HG02840 (cell line): ENCODE measurements at regions not wholly inside any gene's neighbourhood (a gene's known extent, or its start where the extent isn't known, plus 50 kb on each side); places are given as distances from the start of the nearest gene placed in this dataset.

Experiments
- ATAC-seq: cut with Tn5 transposase; IDR thresholded peaks from one replicate; pipeline ENCODE4 v1.9.1; 2021; ENCODE audit warnings: mild to moderate bottlenecking, moderate library complexity, moderate number of reproducible peaks; ENCODE audit not compliant: unreplicated experiment, low FRiP score

- no peak for ATAC-seq
These were observed 215.0 kb upstream of the EYS start for GRCh38 chr6:65922049-65922448.

- ATAC-seq: no peak
These were observed 201.0 kb upstream of the EYS start for GRCh38 chr6:65908065-65908464.

- no peak for ATAC-seq
These were observed 197.0 kb upstream of the EYS start for GRCh38 chr6:65903992-65904391.

- no peak for ATAC-seq
These were observed 193.9 kb upstream of the EYS start for GRCh38 chr6:65900928-65901327.

- ATAC-seq: no peak
These were observed 189.1 kb upstream of the EYS start for GRCh38 chr6:65896140-65896539.

- ATAC-seq: no peak
These were observed 169.6 kb upstream of the EYS start for GRCh38 chr6:65876668-65877067.

GRCh38 chr6:65852369-65852852, 145.4 kb upstream of the EYS start:
- no peak for ATAC-seq

GRCh38 chr6:65830151-65830550, 123.1 kb upstream of the EYS start:
- ATAC-seq: no peak

- ATAC-seq: no peak
These were observed 112.1 kb upstream of the EYS start for GRCh38 chr6:65819152-65819551.

- no peak for ATAC-seq
These were observed 111.5 kb upstream of the EYS start for GRCh38 chr6:65818576-65818975.

- ATAC-seq: no peak
These were observed 110.0 kb upstream of the EYS start for GRCh38 chr6:65816991-65817390.

- ATAC-seq: no peak
These were observed 107.0 kb upstream of the EYS start for GRCh38 chr6:65814071-65814470.

- ATAC-seq: no peak
These were observed 96.2 kb upstream of the EYS start for GRCh38 chr6:65803186-65803585.

GRCh38 chr6:65799389-65799788, 92.4 kb upstream of the EYS start:
- ATAC-seq: no peak

GRCh38 chr6:65798280-65799014, 91.4 kb upstream of the EYS start:
- no peak for ATAC-seq

- ATAC-seq: no peak
These were observed 83.6 kb upstream of the EYS start for GRCh38 chr6:65790666-65791065.

GRCh38 chr6:65787787-65788186, 80.8 kb upstream of the EYS start:
- no peak for ATAC-seq

GRCh38 chr6:65786815-65787214, 79.8 kb upstream of the EYS start:
- ATAC-seq: no peak

- ATAC-seq: no peak
These were observed 73.7 kb upstream of the EYS start for GRCh38 chr6:65780691-65781090.

GRCh38 chr6:65776332-65776731, 69.3 kb upstream of the EYS start:
- ATAC-seq: no peak

- no peak for ATAC-seq
These were observed 64.9 kb upstream of the EYS start for GRCh38 chr6:65771946-65772345.

GRCh38 chr6:65761890-65762289, 54.9 kb upstream of the EYS start:
- no peak for ATAC-seq

GRCh38 chr6:65760285-65760684, 53.3 kb upstream of the EYS start:
- ATAC-seq: no peak
